ENCODE measurements at regions not wholly inside any gene's neighbourhood (a gene's known extent, or its start where the extent isn't known, plus 50 kb on each side); places are given as distances from the start of the nearest gene placed in this dataset.
"Not testable (repeated sequence)": the region's sequence is repeated elsewhere in the genome, so short reads cannot be mapped to it uniquely, and the experiment has no call there.

GRCh38 chr6:92683748-92684147, 735.6 kb downstream of the EPHA7 start:
- no peak overlapping the region for H3K4me3 ChIP-seq (ENCODE audit: low read depth, low read length)
- no peak for DNase-seq (ENCODE audit: low read depth, low spot score)
- in situ Hi-C loops (cut with HindIII; ENCODE audit: low sequenced_read_pairs) = no loop called here
- TF ChIP-seq, protein P1, sequence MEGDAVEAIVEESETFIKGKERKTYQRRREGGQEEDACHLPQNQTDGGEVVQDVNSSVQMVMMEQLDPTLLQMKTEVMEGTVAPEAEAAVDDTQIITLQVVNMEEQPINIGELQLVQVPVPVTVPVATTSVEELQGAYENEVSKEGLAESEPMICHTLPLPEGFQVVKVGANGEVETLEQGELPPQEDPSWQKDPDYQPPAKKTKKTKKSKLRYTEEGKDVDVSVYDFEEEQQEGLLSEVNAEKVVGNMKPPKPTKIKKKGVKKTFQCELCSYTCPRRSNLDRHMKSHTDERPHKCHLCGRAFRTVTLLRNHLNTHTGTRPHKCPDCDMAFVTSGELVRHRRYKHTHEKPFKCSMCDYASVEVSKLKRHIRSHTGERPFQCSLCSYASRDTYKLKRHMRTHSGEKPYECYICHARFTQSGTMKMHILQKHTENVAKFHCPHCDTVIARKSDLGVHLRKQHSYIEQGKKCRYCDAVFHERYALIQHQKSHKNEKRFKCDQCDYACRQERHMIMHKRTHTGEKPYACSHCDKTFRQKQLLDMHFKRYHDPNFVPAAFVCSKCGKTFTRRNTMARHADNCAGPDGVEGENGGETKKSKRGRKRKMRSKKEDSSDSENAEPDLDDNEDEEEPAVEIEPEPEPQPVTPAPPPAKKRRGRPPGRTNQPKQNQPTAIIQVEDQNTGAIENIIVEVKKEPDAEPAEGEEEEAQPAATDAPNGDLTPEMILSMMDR (IDR thresholded peaks at IDR 0.05; ENCODE audit: low read depth, low read length) = no peak

- TF ChIP-seq, protein P1 (IDR thresholded peaks at IDR 0.05; ENCODE audit: low read depth, low read length) = no peak
- H3K4me3 ChIP-seq (ENCODE audit: low read depth, low read length) = no peak overlapping the region
- in situ Hi-C loops (cut with HindIII; ENCODE audit: low sequenced_read_pairs) = no loop called here
- DNase-seq (ENCODE audit: low read depth, low spot score) = no peak
Observed at GRCh38 chr6:92682516-92683398, 736.6 kb downstream of the EPHA7 start.

DNA sequence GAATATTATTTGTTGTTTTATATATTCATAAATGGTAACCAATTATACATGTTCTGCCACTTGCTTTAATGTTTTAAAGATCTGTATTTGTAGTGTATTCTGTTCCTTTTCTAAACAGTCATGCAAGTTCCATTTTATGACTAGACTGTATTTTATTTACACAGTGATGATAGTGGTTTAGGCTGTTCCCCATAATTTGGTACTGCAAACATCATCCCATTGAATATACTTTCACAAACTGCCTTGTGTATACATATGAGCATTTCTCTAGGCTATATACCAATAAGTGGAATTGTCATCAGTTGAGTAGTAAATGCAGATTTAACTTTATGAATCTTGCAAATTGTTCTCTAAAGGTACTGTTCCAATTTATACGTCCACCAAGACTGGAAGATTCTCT, 738.0 kb downstream of the EPHA7 start:
- H3K4me3 ChIP-seq (ENCODE audit: low read depth, low read length) = no peak overlapping the region
- TF ChIP-seq, protein P1 (IDR thresholded peaks at IDR 0.05; ENCODE audit: low read depth, low read length) = no peak
- DNase-seq (ENCODE audit: low read depth, low spot score) = no peak
- in situ Hi-C loops (cut with HindIII; ENCODE audit: low sequenced_read_pairs) = no loop called here

- H3K4me3 ChIP-seq (ENCODE audit: low read depth, low read length); in situ Hi-C loops (cut with HindIII; ENCODE audit: low sequenced_read_pairs); DNase-seq (ENCODE audit: low read depth, low spot score): not testable (repeated sequence)
Observed at GRCh38 chr6:92671462-92671861, 747.9 kb downstream of the EPHA7 start.

DNA sequence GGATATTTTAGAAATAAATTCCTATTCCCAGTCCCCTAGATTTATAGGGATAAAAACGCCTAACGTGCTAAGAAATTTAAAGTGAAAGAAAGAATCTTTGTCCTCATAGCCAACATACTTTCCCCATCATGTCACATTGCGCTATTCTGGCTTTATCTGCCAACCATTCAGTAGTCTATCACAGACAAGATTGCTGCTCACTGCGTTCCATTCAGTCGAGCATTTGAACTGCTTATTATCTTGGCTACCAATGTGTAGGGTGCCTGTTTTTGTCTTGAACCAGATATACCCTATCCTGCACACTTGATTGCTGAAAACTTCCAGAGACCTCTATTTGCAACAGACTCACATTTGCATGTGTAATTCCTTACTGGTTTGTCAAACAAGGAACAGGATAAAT, 751.5 kb downstream of the EPHA7 start:
- DNase-seq (ENCODE audit: low read depth, low spot score) = peak; percentile 3
- TF ChIP-seq, protein P1 (IDR thresholded peaks at IDR 0.05; ENCODE audit: low read depth, low read length) = no peak
- no peak overlapping the region for H3K4me3 ChIP-seq (ENCODE audit: low read depth, low read length)
- in situ Hi-C loops (cut with HindIII; ENCODE audit: low sequenced_read_pairs) = no loop called here

DNA sequence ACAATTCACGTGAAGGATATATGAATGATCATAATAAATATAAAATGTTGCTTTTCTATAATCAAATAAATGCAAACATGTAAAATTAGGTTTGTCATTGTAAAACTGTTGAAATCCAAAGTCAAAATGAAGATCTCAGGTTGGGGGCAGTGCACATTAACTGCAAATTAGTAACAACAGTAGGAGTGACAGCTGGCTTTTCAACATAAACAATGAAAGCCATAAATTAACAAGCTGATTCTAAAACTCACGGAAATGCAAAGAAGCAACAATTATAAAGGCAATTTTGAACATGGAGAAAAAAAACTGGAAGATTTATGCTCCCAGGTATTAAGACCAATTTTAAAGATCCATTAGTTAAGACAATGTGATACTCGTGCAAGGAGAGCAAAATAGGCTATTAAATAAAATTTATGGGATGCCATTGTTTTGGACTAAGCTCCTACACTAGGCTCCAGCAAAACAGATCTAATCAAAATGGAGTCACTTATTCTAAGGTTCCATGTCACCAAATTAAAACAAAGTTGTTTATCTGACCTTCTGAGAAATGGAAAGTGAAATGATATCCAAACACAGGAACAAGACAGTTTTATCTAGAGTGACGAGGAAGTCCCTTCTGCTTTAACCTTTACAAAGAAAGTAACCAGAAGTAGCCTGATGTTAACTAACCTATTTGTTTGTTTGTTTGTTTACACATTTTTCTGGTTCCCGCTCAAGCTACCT, 770.8 kb downstream of the EPHA7 start:
- in situ Hi-C loops (cut with HindIII; ENCODE audit: low sequenced_read_pairs) = no loop called here
- DNase-seq (ENCODE audit: low read depth, low spot score) = no peak
- H3K4me3 ChIP-seq (ENCODE audit: low read depth, low read length) = no peak overlapping the region
- TF ChIP-seq, protein P1 (IDR thresholded peaks at IDR 0.05; ENCODE audit: low read depth, low read length) = no peak

DNA sequence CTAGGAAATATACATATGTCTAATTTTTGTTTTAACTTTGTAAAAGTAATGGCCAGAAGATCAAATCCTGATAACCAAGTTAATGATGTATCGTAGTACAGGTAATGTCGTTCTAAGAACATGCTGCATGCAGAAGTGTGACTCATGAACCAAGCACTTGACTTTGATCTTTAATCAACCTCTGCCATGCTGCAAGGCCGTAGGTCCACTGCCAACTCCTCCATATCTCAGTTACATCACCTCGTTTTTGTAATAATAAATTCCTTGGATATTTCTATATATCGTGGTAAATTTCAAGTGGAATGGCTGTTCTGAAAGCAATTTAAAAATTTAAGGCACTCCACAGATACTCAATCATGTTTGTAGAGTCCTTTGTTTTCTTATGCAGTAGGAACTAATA, 771.7 kb downstream of the EPHA7 start:
- DNase-seq (ENCODE audit: low read depth, low spot score) = no peak
- in situ Hi-C loops (cut with HindIII; ENCODE audit: low sequenced_read_pairs) = no loop called here
- no peak overlapping the region for H3K4me3 ChIP-seq (ENCODE audit: low read depth, low read length)
- TF ChIP-seq, protein P1 (IDR thresholded peaks at IDR 0.05; ENCODE audit: low read depth, low read length) = no peak

Data from astrocyte of the spinal cord (primary cell).